ENCODE measurements at regions not wholly inside any gene's neighbourhood (a gene's known extent, or its start where the extent isn't known, plus 50 kb on each side); places are given as distances from the start of the nearest gene placed in this dataset.
"Not testable (repeated sequence)": the region's sequence is repeated elsewhere in the genome, so short reads cannot be mapped to it uniquely, and the experiment has no call there.

- Histone ChIP-seq H3K9ac (no peak overlapping the region), H3K27me3 (replicated peaks; ENCODE audit: insufficient read depth) (no peaks in the 10 kb centered on the region; the same call in 1 of the 2 replicates), H3K79me2 (ENCODE audit: insufficient read depth) (no peaks in the 10 kb centered on the region), H3K9me3 (ENCODE audit: low read depth) (no peaks in the 10 kb centered on the region), H3K36me3 (ENCODE audit: low read depth) (no peaks in the 10 kb centered on the region), H3F3A (ENCODE audit: insufficient read depth) (no peaks in the 10 kb centered on the region), H3K4me1 (ENCODE audit: insufficient read depth) (no peaks in the 10 kb centered on the region), H3K4me3 (no peak overlapping the region), H3K9me2 (ENCODE audit: insufficient read depth) (no peaks in the 10 kb centered on the region), H3K4me2 (ENCODE audit: unreplicated experiment) (no peak overlapping the region), H2AFZ (no peak overlapping the region), H4K20me1 (ENCODE audit: insufficient read depth) (no peaks in the 10 kb centered on the region), H3K27ac (no peak overlapping the region)
- DNase-seq = no peak
- no peak for TF ChIP-seq EZH2phosphoT487 (IDR thresholded peaks at IDR 0.05; ENCODE audit: insufficient read depth, low read depth)
- 38 to 42% methylated on average over 5 of the region's 5 CpGs for WGBS, 2 experiments (ENCODE audit: low coverage in 1 of 2, low lambda C conversion rate in 2 of 2, missing lambda C conversion rate in 2 of 2)
- in situ Hi-C loops (cut with MboI) = no loop called here
Observed at GRCh38 chr3:10647376-10647775, 142.0 kb upstream of the ATP2B2 start.

GRCh38 chr3:10648181-10648580, 142.8 kb upstream of the ATP2B2 start:
- Histone ChIP-seq H3K36me3 (ENCODE audit: low read depth) (no peaks in the 10 kb centered on the region), H2AFZ (no peak overlapping the region), H3K9me3 (ENCODE audit: low read depth) (no peaks in the 10 kb centered on the region), H3F3A (ENCODE audit: insufficient read depth) (no peaks in the 10 kb centered on the region), H3K27ac (no peak overlapping the region), H3K79me2 (ENCODE audit: insufficient read depth) (no peaks in the 10 kb centered on the region), H4K20me1 (ENCODE audit: insufficient read depth) (no peaks in the 10 kb centered on the region), H3K9me2 (ENCODE audit: insufficient read depth) (no peaks in the 10 kb centered on the region), H3K27me3 (replicated peaks; ENCODE audit: insufficient read depth) (no peaks in the 10 kb centered on the region; the same call in 1 of the 2 replicates), H3K9ac (no peak overlapping the region), H3K4me2 (ENCODE audit: unreplicated experiment) (no peak overlapping the region), H3K4me1 (ENCODE audit: insufficient read depth) (no peaks in the 10 kb centered on the region), H3K4me3 (no peak overlapping the region)
- WGBS, 2 experiments (ENCODE audit: low coverage in 1 of 2, low lambda C conversion rate in 2 of 2, missing lambda C conversion rate in 2 of 2) = 30 to 37% methylated on average over 4 of the region's 4 CpGs
- TF ChIP-seq EZH2 (IDR thresholded peaks at IDR 0.05; ENCODE audit: insufficient read depth, poor library complexity, severe bottlenecking) (no peak), EZH2phosphoT487 (IDR thresholded peaks at IDR 0.05; ENCODE audit: insufficient read depth, low read depth) (no peak)
- no peak for DNase-seq
- in situ Hi-C loops (cut with MboI) = no loop called here

DNA sequence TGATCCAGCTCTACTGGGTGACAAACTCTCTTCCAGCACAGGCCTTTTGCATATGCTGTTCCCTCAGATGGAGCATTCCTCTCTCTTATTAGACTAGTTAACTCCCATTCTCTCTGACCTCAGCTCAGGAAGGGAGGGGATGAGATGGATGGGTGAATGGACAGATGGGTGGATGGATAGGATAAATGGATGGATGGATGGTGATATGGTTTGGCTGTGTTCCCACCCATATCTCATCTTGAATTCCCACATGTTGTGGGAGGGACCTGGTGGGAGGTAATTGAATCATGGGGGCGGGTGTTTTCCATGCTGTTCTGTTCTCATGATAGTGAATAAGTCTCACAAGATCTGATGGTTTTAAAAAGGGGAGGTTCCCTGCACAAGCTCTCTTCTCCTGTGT, 144.1 kb upstream of the ATP2B2 start:
- H3K4me1 ChIP-seq (ENCODE audit: insufficient read depth); H3K9me3 ChIP-seq (ENCODE audit: low read depth); DNase-seq; H3K27ac ChIP-seq; H3K27me3 ChIP-seq (replicated peaks; ENCODE audit: insufficient read depth); H3K9ac ChIP-seq; H3K4me2 ChIP-seq (ENCODE audit: unreplicated experiment); H2AFZ ChIP-seq; H3K4me3 ChIP-seq; H3K79me2 ChIP-seq (ENCODE audit: insufficient read depth); H4K20me1 ChIP-seq (ENCODE audit: insufficient read depth); in situ Hi-C loops (cut with MboI); H3K9me2 ChIP-seq (ENCODE audit: insufficient read depth); H3F3A ChIP-seq (ENCODE audit: insufficient read depth); H3K36me3 ChIP-seq (ENCODE audit: low read depth): not testable (repeated sequence)
- 4 to 10% methylated on average over 1 of the region's 1 CpG for WGBS, 2 experiments (ENCODE audit: low coverage in 1 of 2, low lambda C conversion rate in 2 of 2, missing lambda C conversion rate in 2 of 2)

- no peak for TF ChIP-seq EZH2phosphoT487 (IDR thresholded peaks at IDR 0.05; ENCODE audit: insufficient read depth, low read depth)
- in situ Hi-C loops (cut with MboI) = no loop called here
- DNase-seq = no peak
- Histone ChIP-seq H3K4me3 (no peak overlapping the region), H3K36me3 (ENCODE audit: low read depth) (no peaks in the 10 kb centered on the region), H3K9me2 (ENCODE audit: insufficient read depth) (no peaks in the 10 kb centered on the region), H3K27me3 (replicated peaks; ENCODE audit: insufficient read depth) (peaks cover 10% of the 10 kb centered on the region; the same call in 1 of the 2 replicates), H3K9me3 (ENCODE audit: low read depth) (no peaks in the 10 kb centered on the region), H3F3A (ENCODE audit: insufficient read depth) (no peaks in the 10 kb centered on the region), H3K4me2 (ENCODE audit: unreplicated experiment) (no peak overlapping the region), H3K4me1 (ENCODE audit: insufficient read depth) (no peaks in the 10 kb centered on the region), H3K79me2 (ENCODE audit: insufficient read depth) (no peaks in the 10 kb centered on the region), H3K9ac (no peak overlapping the region), H3K27ac (no peak overlapping the region), H2AFZ (no peak overlapping the region), H4K20me1 (ENCODE audit: insufficient read depth) (no peaks in the 10 kb centered on the region)
Observed at GRCh38 chr3:10651506-10651905, 146.1 kb upstream of the ATP2B2 start.

GRCh38 chr3:10653241-10653640, 147.9 kb upstream of the ATP2B2 start:
- no peaks in the 10 kb centered on the region for H3K4me1 ChIP-seq (ENCODE audit: insufficient read depth)
- no peak overlapping the region for H2AFZ ChIP-seq
- H3K36me3 ChIP-seq (ENCODE audit: low read depth) = no peaks in the 10 kb centered on the region
- H3K27ac ChIP-seq = no peak overlapping the region
- no peaks in the 10 kb centered on the region for H3F3A ChIP-seq (ENCODE audit: insufficient read depth)
- in situ Hi-C loops (cut with MboI) = no loop called here
- no peaks in the 10 kb centered on the region for H3K79me2 ChIP-seq (ENCODE audit: insufficient read depth)
- DNase-seq = no peak
- H3K4me2 ChIP-seq (ENCODE audit: unreplicated experiment) = no peak overlapping the region
- no peak overlapping the region for H3K4me3 ChIP-seq
- peaks cover 10% of the 10 kb centered on the region; the same call in 1 of the 2 replicates for H3K27me3 ChIP-seq (replicated peaks; ENCODE audit: insufficient read depth)
- no peaks in the 10 kb centered on the region for H3K9me3 ChIP-seq (ENCODE audit: low read depth)
- 24 to 26% methylated on average over 4 of the region's 4 CpGs for WGBS, 2 experiments (ENCODE audit: low coverage in 1 of 2, low lambda C conversion rate in 2 of 2, missing lambda C conversion rate in 2 of 2)
- TF ChIP-seq EZH2 (IDR thresholded peaks at IDR 0.05; ENCODE audit: insufficient read depth, poor library complexity, severe bottlenecking) (no peak), EZH2phosphoT487 (IDR thresholded peaks at IDR 0.05; ENCODE audit: insufficient read depth, low read depth) (no peak)
- H3K9me2 ChIP-seq (ENCODE audit: insufficient read depth) = no peaks in the 10 kb centered on the region
- H3K9ac ChIP-seq = no peak overlapping the region
- no peaks in the 10 kb centered on the region for H4K20me1 ChIP-seq (ENCODE audit: insufficient read depth)
